NCI-H2196 treated with DMSO at 0.1 percent for 48 hours (cell line): ENCODE measurements at regions not wholly inside any gene's neighbourhood (a gene's known extent, or its start where the extent isn't known, plus 50 kb on each side); places are given as distances from the start of the nearest gene placed in this dataset.

Experiments used
- DNase-seq: peaks from one replicate; lab custom pipeline; 2025; ENCODE audit not compliant: unreplicated experiment; lab: John Stamatoyannopoulos, UW

GRCh38 chr13:107516517-107516916 lies 698.8 kb downstream of the LIG4 start:
- DNase-seq: no peak

GRCh38 chr13:107512551-107512950 lies 702.8 kb downstream of the LIG4 start:
- no peak for DNase-seq

- DNase-seq: no peak
These were observed 717.7 kb downstream of the LIG4 start for GRCh38 chr13:107497661-107498060.

GRCh38 chr13:107493266-107493665 lies 722.1 kb downstream of the LIG4 start:
- DNase-seq: no peak

GRCh38 chr13:107482688-107483087 lies 732.6 kb downstream of the LIG4 start:
- DNase-seq: no peak

GRCh38 chr13:107480130-107480529 lies 735.2 kb downstream of the LIG4 start:
- no peak for DNase-seq

GRCh38 chr13:107477772-107478379 lies 737.5 kb downstream of the LIG4 start:
- DNase-seq: no peak

GRCh38 chr13:107475753-107476453 lies 739.4 kb downstream of the LIG4 start:
- no peak for DNase-seq

- no peak for DNase-seq
These were observed 742.1 kb downstream of the LIG4 start for GRCh38 chr13:107473253-107473652.

GRCh38 chr13:107466326-107467099 lies 748.8 kb downstream of the LIG4 start:
- DNase-seq: no peak

GRCh38 chr13:107462501-107462900 lies 752.8 kb downstream of the LIG4 start:
- DNase-seq: no peak

GRCh38 chr13:107461751-107462150 lies 753.6 kb downstream of the LIG4 start:
- no peak for DNase-seq

GRCh38 chr13:107459430-107459829 lies 755.9 kb downstream of the LIG4 start:
- no peak for DNase-seq

- no peak for DNase-seq
These were observed 757.1 kb downstream of the LIG4 start for GRCh38 chr13:107458269-107458668.

GRCh38 chr13:107457686-107458085 lies 757.6 kb downstream of the LIG4 start:
- peak; percentile 23 for DNase-seq

- no peak for DNase-seq
These were observed 758.9 kb downstream of the LIG4 start for GRCh38 chr13:107456431-107456830.

GRCh38 chr13:107452833-107453232 lies 762.5 kb downstream of the LIG4 start:
- DNase-seq: no peak

GRCh38 chr13:107450931-107451330 lies 764.4 kb downstream of the LIG4 start:
- no peak for DNase-seq

GRCh38 chr13:107450431-107450830 lies 764.9 kb downstream of the LIG4 start:
- no peak for DNase-seq

- DNase-seq: no peak
These were observed 767.7 kb downstream of the LIG4 start for GRCh38 chr13:107447591-107447990.

- DNase-seq: no peak
These were observed 774.1 kb downstream of the LIG4 start for GRCh38 chr13:107441279-107441678.

- no peak for DNase-seq
These were observed 777.1 kb downstream of the LIG4 start for GRCh38 chr13:107438251-107438650.
